WERI-Rb-1 (cell line): ENCODE measurements at regions not wholly inside any gene's neighbourhood (a gene's known extent, or its start where the extent isn't known, plus 50 kb on each side); places are given as distances from the start of the nearest gene placed in this dataset.

Source experiments
- DNase-seq: peaks from one replicate; pipeline ENCODE4 v3.0.0-alpha.2; 2020
- H3K27ac ChIP-seq: fragments of 250-450 bp; sonication (Bioruptor Pico); 2 replicates; pipeline ENCODE4 v1.5.1; 2020; ENCODE audit warnings: mild to moderate bottlenecking, moderate library complexity
- H3K27me3 ChIP-seq: fragments of 250-450 bp; sonication (Bioruptor Pico); 2 replicates; pipeline ENCODE4 v1.5.1; 2021; ENCODE audit warnings: mild to moderate bottlenecking, low read depth, moderate library complexity; ENCODE audit not compliant: insufficient read depth, severe bottlenecking
- H3K36me3 ChIP-seq: fragments of 250-450 bp; sonication (Bioruptor Pico); 2 replicates; pipeline ENCODE4 v1.5.1; 2020; ENCODE audit warnings: mild to moderate bottlenecking, moderate library complexity
- H3K4me3 ChIP-seq: 2 replicates; pipeline ENCODE4 v1.5.1; 2011; ENCODE audit warnings: low read depth, mild to moderate bottlenecking, control low read depth, low read length
- H3K9me3 ChIP-seq: fragments of 250-450 bp; sonication (Bioruptor Pico); 2 replicates; pipeline ENCODE4 v1.5.1; 2021; ENCODE audit warnings: mild to moderate bottlenecking, moderate library complexity; ENCODE audit not compliant: severe bottlenecking
- TF ChIP-seq, protein P1 (sequence below): IDR thresholded peaks from 2 replicates; pipeline ENCODE4 v1.5.1; 2011; ENCODE audit warnings: low read depth, mild to moderate bottlenecking, control low read depth, inconsistent platforms, low read length

DNA sequence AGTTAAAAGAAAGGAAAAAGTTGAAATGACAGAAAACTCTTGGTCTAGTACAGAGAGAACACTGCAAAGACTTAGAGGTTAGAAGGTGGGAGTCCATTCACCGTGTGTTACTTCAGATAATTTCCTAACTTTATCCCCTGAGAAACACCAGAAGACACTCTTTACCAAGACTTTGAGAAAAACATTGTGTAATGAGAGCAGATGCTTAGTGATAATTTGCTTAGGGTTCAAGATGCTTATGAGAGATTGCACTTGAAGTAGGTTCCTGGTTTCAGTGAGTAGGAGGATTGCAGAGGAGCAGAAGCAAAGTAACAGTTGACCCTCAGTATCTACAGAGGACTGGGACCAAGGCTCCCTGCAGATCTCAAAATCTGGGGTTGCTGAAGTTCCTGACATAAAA is 594.1 kb downstream of the NR2F2 start:
- TF ChIP-seq, protein P1, sequence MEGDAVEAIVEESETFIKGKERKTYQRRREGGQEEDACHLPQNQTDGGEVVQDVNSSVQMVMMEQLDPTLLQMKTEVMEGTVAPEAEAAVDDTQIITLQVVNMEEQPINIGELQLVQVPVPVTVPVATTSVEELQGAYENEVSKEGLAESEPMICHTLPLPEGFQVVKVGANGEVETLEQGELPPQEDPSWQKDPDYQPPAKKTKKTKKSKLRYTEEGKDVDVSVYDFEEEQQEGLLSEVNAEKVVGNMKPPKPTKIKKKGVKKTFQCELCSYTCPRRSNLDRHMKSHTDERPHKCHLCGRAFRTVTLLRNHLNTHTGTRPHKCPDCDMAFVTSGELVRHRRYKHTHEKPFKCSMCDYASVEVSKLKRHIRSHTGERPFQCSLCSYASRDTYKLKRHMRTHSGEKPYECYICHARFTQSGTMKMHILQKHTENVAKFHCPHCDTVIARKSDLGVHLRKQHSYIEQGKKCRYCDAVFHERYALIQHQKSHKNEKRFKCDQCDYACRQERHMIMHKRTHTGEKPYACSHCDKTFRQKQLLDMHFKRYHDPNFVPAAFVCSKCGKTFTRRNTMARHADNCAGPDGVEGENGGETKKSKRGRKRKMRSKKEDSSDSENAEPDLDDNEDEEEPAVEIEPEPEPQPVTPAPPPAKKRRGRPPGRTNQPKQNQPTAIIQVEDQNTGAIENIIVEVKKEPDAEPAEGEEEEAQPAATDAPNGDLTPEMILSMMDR = no peak
- no peak overlapping the region for H3K27ac ChIP-seq
- DNase-seq = no peak
- no peaks in the 10 kb centered on the region for H3K36me3 ChIP-seq
- H3K4me3 ChIP-seq = no peak overlapping the region
- peaks cover 3% of the 10 kb centered on the region for H3K27me3 ChIP-seq
- H3K9me3 ChIP-seq = no peaks in the 10 kb centered on the region

DNA sequence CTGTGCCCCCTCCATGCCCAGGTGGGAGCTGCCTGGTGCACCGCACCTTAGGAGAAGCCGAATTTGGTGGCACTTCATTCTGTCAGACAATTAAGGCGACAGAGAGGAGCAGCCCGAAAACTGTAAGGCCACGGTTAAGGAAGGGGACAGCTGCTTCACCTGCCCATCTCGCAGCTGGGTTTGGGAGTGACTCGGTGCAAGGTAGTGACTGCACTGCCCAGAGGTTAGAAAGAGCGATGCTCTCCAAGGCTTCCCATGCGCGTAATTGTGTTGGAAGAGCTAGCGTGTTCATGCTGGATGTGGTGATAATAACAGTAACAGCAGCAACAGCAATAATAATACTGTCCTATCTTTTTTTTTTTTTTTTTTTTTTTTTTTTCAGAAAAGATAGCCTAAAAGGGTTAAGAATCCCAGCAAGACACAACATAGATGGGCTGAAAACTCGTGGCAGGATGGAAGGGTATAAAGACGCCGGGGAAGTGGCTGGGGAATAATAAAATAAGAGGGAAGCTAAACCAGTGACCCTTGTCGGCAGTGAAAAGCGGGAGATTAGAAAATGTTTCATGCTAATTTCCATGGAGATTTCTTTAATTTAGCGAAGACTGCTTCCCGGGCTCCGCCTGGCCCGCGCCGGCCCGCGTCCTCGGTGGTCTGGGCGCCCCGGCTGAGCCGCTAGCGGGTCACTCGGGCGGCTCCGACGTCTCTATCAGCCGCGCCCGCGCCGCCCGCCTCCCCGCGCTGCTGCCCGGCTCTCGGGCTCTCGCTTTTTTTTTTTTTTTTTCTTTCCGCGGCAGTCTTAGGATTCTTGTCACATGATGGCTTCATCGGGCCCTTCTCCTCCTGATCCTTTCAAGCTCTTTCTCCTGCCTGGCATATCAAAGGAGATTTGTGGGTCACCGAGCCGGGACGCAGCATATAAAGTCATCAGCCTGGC is 617.1 kb downstream of the NR2F2 start:
- no peak for DNase-seq
- TF ChIP-seq, protein P1 = no peak
- no peaks in the 10 kb centered on the region for H3K36me3 ChIP-seq
- no peaks in the 10 kb centered on the region for H3K9me3 ChIP-seq
- H3K27me3 ChIP-seq = peaks cover 62% of the 10 kb centered on the region
- no peak overlapping the region for H3K4me3 ChIP-seq
- no peak overlapping the region for H3K27ac ChIP-seq

DNA sequence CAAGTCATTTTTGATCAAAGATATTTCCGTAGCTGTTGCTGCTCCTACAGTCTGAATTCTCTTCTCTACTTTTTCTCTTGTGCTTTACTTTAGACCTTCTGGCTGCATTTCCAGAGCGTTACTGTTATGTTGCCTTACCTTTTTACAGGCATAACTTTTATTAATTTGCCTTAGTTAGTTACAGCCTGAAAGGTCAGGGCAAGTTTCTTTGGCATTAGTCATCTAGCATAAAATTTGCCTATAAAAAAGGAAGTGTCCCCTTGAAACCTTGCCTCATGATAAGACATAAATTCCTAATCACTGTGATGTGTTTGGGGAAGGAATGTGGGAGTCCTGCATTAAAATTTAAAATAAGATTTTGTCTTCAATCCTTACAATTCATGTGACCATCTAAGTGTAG is 618.5 kb downstream of the NR2F2 start:
- no peak overlapping the region for H3K27ac ChIP-seq
- H3K36me3 ChIP-seq = no peaks in the 10 kb centered on the region
- H3K9me3 ChIP-seq = no peaks in the 10 kb centered on the region
- H3K4me3 ChIP-seq = no peak overlapping the region
- H3K27me3 ChIP-seq = peaks cover 73% of the 10 kb centered on the region
- TF ChIP-seq, protein P1 = no peak
- no peak for DNase-seq

DNA sequence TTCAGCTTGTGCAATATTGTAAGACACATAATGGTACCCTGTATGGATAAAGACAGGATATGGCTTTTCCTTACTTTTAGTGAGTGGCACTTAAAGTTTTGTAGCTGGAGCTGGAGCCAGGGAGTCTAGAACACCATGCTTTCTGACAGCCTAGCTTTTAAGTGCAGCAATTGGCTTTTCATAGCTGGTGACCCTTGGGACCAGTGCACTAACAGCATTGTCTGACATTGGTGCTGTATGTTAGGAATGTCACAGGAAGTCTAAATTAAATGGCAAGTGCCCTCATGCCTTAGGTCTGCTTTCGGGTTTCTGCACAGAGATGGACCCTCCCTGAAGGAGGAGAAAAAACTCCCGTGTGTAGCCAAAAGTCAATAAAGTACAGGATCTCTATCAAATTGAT is 628.2 kb downstream of the NR2F2 start:
- Histone ChIP-seq H3K27me3 (peaks cover 36% of the 10 kb centered on the region), H3K36me3 (no peaks in the 10 kb centered on the region), H3K9me3 (no peaks in the 10 kb centered on the region), H3K27ac (no peak overlapping the region), H3K4me3 (no peak overlapping the region)
- TF ChIP-seq, protein P1 = no peak
- no peak for DNase-seq

DNA sequence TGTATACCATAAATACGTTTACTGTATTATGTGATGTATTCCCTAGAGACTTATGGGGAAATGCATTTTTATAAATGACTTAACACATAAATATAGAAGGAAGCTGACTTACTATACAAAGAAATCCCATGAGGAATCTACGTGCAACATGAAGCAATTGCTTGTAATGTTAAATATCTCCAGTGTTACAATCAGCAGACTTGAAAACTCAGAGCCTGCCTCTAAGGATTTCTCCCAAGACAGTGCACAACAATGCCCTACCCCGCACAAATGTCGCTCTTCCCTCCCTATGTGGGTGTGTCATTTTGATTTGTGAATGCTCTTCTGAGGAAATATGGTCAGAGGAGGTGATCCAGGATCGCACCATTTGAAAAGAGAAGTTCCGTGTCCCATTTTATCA is 629.0 kb downstream of the NR2F2 start:
- H3K27ac ChIP-seq = no peak overlapping the region
- DNase-seq = no peak
- H3K9me3 ChIP-seq = no peaks in the 10 kb centered on the region
- no peak overlapping the region for H3K4me3 ChIP-seq
- H3K27me3 ChIP-seq = peaks cover 35% of the 10 kb centered on the region
- TF ChIP-seq, protein P1 = no peak
- no peaks in the 10 kb centered on the region for H3K36me3 ChIP-seq
